Effector memory CD4-positive, alpha-beta T cell (primary cell): ENCODE measurements at regions not wholly inside any gene's neighbourhood (a gene's known extent, or its start where the extent isn't known, plus 50 kb on each side); places are given as distances from the start of the nearest gene placed in this dataset.
"Not testable (repeated sequence)": the region's sequence is repeated elsewhere in the genome, so short reads cannot be mapped to it uniquely, and the experiment has no call there.

Experiments used
- DNase-seq, 3 donors: peaks; one replicate each; pipeline ENCODE4 v3.0.0-alpha.2; 2020
- H3K27ac ChIP-seq: 2 replicates; pipeline ENCODE4 v1.7.0; 2013; ENCODE audit warnings: mild to moderate bottlenecking, low read length, moderate library complexity; ENCODE audit not compliant: insufficient read depth, poor library complexity, severe bottlenecking
- H3K27me3 ChIP-seq: replicated peaks from 2 replicates; pipeline ENCODE4 v1.7.0; 2013; ENCODE audit warnings: mild to moderate bottlenecking, low read length; ENCODE audit not compliant: insufficient read depth, control insufficient read depth, poor library complexity, severe bottlenecking
- H3K36me3 ChIP-seq: 2 replicates; pipeline ENCODE4 v1.7.0; 2013; ENCODE audit warnings: mild to moderate bottlenecking, low read length, moderate library complexity; ENCODE audit not compliant: control insufficient read depth, insufficient read depth
- H3K4me1 ChIP-seq: 2 replicates; pipeline ENCODE4 v1.7.0; 2013; ENCODE audit warnings: low read length, mild to moderate bottlenecking; ENCODE audit not compliant: control insufficient read depth, insufficient read depth, poor library complexity, severe bottlenecking
- H3K4me3 ChIP-seq: 2 replicates; pipeline ENCODE4 v1.7.0; 2013; ENCODE audit warnings: low read length, low read depth, mild to moderate bottlenecking; ENCODE audit not compliant: insufficient read depth, poor library complexity, severe bottlenecking
- H3K9me3 ChIP-seq: 2 replicates; pipeline ENCODE4 v1.7.0; 2013; ENCODE audit warnings: mild to moderate bottlenecking, low read length, moderate library complexity; ENCODE audit not compliant: control insufficient read depth

GRCh38 chr10:118805146-118805545 is 50.4 kb upstream of the CACUL1 start:
- Histone ChIP-seq H3K36me3 (no peaks in the 10 kb centered on the region), H3K4me1 (no peaks in the 10 kb centered on the region), H3K9me3 (no peaks in the 10 kb centered on the region), H3K27me3 (no peaks in the 10 kb centered on the region), H3K4me3 (no peak overlapping the region), H3K27ac (no peak overlapping the region)
- no peak for DNase-seq

GRCh38 chr10:118807512-118808305 is 52.9 kb upstream of the CACUL1 start:
- Histone ChIP-seq H3K27me3 (no peaks in the 10 kb centered on the region), H3K36me3 (no peaks in the 10 kb centered on the region), H3K9me3 (no peaks in the 10 kb centered on the region), H3K4me1 (no peaks in the 10 kb centered on the region), H3K27ac (no peak overlapping the region), H3K4me3 (no peak overlapping the region)
- DNase-seq, result no peak

- no peak overlapping the region for H3K4me3 ChIP-seq
- H3K27ac ChIP-seq, result no peak overlapping the region
- no peak for DNase-seq
- H3K36me3 ChIP-seq, result no peaks in the 10 kb centered on the region
- no peaks in the 10 kb centered on the region for H3K4me1 ChIP-seq
- no peaks in the 10 kb centered on the region for H3K9me3 ChIP-seq
- H3K27me3 ChIP-seq, result no peaks in the 10 kb centered on the region
Observed at GRCh38 chr10:118808601-118809356, 54.0 kb upstream of the CACUL1 start.

- H3K4me1 ChIP-seq, result no peaks in the 10 kb centered on the region
- H3K27ac ChIP-seq, result no peak overlapping the region
- DNase-seq, result no peak
- H3K36me3 ChIP-seq, result no peaks in the 10 kb centered on the region
- no peaks in the 10 kb centered on the region for H3K9me3 ChIP-seq
- H3K27me3 ChIP-seq, result no peaks in the 10 kb centered on the region
- no peak overlapping the region for H3K4me3 ChIP-seq
Observed at GRCh38 chr10:118809357-118810220, 54.8 kb upstream of the CACUL1 start.

GRCh38 chr10:118810796-118811505 is 56.2 kb upstream of the CACUL1 start:
- H3K36me3 ChIP-seq, result no peaks in the 10 kb centered on the region
- no peak overlapping the region for H3K4me3 ChIP-seq
- H3K27ac ChIP-seq, result no peak overlapping the region
- no peak for DNase-seq
- no peaks in the 10 kb centered on the region for H3K9me3 ChIP-seq
- H3K4me1 ChIP-seq, result no peaks in the 10 kb centered on the region
- no peaks in the 10 kb centered on the region for H3K27me3 ChIP-seq

- H3K36me3 ChIP-seq, result no peaks in the 10 kb centered on the region
- H3K9me3 ChIP-seq, result no peaks in the 10 kb centered on the region
- no peaks in the 10 kb centered on the region for H3K4me1 ChIP-seq
- no peak overlapping the region for H3K27ac ChIP-seq
- no peaks in the 10 kb centered on the region for H3K27me3 ChIP-seq
- no peak for DNase-seq
- H3K4me3 ChIP-seq, result no peak overlapping the region
Observed at GRCh38 chr10:118811675-118812392, 57.1 kb upstream of the CACUL1 start.

GRCh38 chr10:118812393-118812740 is 57.6 kb upstream of the CACUL1 start:
- Histone ChIP-seq H3K27ac (no peak overlapping the region), H3K27me3 (no peaks in the 10 kb centered on the region), H3K4me3 (no peak overlapping the region), H3K4me1 (no peaks in the 10 kb centered on the region), H3K36me3 (no peaks in the 10 kb centered on the region), H3K9me3 (no peaks in the 10 kb centered on the region)
- DNase-seq, result no peak

- H3K27ac ChIP-seq, H3K4me3 ChIP-seq, H3K27me3 ChIP-seq, H3K9me3 ChIP-seq, H3K4me1 ChIP-seq, H3K36me3 ChIP-seq, DNase-seq: not testable (repeated sequence)
Observed at GRCh38 chr10:118813001-118813400, 58.2 kb upstream of the CACUL1 start.

GRCh38 chr10:118816471-118817168 is 61.9 kb upstream of the CACUL1 start:
- no peak for DNase-seq
- no peaks in the 10 kb centered on the region for H3K36me3 ChIP-seq
- H3K4me1 ChIP-seq, result no peaks in the 10 kb centered on the region
- H3K9me3 ChIP-seq, result no peaks in the 10 kb centered on the region
- no peaks in the 10 kb centered on the region for H3K27me3 ChIP-seq
- H3K4me3 ChIP-seq, result no peak overlapping the region
- no peak overlapping the region for H3K27ac ChIP-seq
